Glutamatergic neuron (in vitro differentiated cells): ENCODE measurements at regions not wholly inside any gene's neighbourhood (a gene's known extent, or its start where the extent isn't known, plus 50 kb on each side); places are given as distances from the start of the nearest gene placed in this dataset.

ENCODE experiments used
- DNase-seq: peaks from one replicate; pipeline ENCODE4 v3.0.0; 2022
- H3K27ac Mint-ChIP-seq: one replicate; pipeline ENCODE4 v1.8.0; 2020; ENCODE audit warnings: mild to moderate bottlenecking, mixed read lengths, inconsistent platforms; ENCODE audit not compliant: unreplicated experiment
- H3K27me3 Mint-ChIP-seq: one replicate; pipeline ENCODE4 v1.8.0; 2020; ENCODE audit warnings: mild to moderate bottlenecking, moderate library complexity, mixed read lengths, inconsistent platforms; ENCODE audit not compliant: unreplicated experiment
- H3K36me3 Mint-ChIP-seq: one replicate; pipeline ENCODE4 v1.8.0; 2020; ENCODE audit warnings: mild to moderate bottlenecking, mixed read lengths, inconsistent platforms; ENCODE audit not compliant: unreplicated experiment
- H3K4me1 Mint-ChIP-seq: one replicate; pipeline ENCODE4 v1.8.0; 2020; ENCODE audit warnings: mild to moderate bottlenecking, low read depth, mixed read lengths, inconsistent platforms; ENCODE audit not compliant: unreplicated experiment
- H3K4me3 Mint-ChIP-seq: one replicate; pipeline ENCODE4 v1.8.0; 2020; ENCODE audit warnings: mild to moderate bottlenecking, mixed read lengths, inconsistent platforms; ENCODE audit not compliant: unreplicated experiment
- H3K9me3 Mint-ChIP-seq: one replicate; pipeline ENCODE4 v1.8.0; 2020; ENCODE audit warnings: mild to moderate bottlenecking, moderate library complexity, mixed read lengths, inconsistent platforms; ENCODE audit not compliant: unreplicated experiment
- TF ChIP-seq, protein P1 (sequence below): fragments of 200-600 bp; sonication (generic); IDR thresholded peaks from one replicate; pipeline ENCODE4 v1.5.0; 2021; ENCODE audit not compliant: partially characterized antibody, unreplicated experiment

- no peak overlapping the region for H3K27ac Mint-ChIP-seq
- H3K4me3 Mint-ChIP-seq = no peak overlapping the region
- no peak for DNase-seq
- peaks cover 7% of the 10 kb centered on the region for H3K36me3 Mint-ChIP-seq
- TF ChIP-seq, protein P1, sequence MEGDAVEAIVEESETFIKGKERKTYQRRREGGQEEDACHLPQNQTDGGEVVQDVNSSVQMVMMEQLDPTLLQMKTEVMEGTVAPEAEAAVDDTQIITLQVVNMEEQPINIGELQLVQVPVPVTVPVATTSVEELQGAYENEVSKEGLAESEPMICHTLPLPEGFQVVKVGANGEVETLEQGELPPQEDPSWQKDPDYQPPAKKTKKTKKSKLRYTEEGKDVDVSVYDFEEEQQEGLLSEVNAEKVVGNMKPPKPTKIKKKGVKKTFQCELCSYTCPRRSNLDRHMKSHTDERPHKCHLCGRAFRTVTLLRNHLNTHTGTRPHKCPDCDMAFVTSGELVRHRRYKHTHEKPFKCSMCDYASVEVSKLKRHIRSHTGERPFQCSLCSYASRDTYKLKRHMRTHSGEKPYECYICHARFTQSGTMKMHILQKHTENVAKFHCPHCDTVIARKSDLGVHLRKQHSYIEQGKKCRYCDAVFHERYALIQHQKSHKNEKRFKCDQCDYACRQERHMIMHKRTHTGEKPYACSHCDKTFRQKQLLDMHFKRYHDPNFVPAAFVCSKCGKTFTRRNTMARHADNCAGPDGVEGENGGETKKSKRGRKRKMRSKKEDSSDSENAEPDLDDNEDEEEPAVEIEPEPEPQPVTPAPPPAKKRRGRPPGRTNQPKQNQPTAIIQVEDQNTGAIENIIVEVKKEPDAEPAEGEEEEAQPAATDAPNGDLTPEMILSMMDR = no peak
- no peaks in the 10 kb centered on the region for H3K4me1 Mint-ChIP-seq
- H3K27me3 Mint-ChIP-seq = no peaks in the 10 kb centered on the region
- peaks cover 2% of the 10 kb centered on the region for H3K9me3 Mint-ChIP-seq
Observed at GRCh38 chr7:125834421-125834820, 904.8 kb upstream of the POT1 start.

DNA sequence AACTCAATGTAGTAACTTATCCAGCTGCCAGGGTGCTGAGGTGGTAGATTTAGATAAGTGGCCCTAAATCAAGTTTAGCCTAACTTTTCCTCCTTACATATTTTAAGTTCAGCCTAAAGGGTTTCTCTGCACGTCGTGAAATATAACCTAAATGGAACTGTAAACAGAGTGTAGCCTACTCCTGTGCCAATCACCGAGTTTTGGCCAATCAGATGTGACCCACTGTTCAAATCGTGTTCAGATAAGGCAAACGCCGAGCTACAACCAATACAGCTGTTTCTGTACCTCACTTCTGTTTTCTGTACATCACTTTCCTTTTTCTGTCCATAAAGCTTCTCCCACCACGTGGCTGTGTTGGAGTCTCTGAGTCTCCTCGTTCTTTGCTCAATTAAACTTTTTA is 904.2 kb upstream of the POT1 start:
- Mint-ChIP-seq H3K36me3 (peaks cover 10% of the 10 kb centered on the region), H3K9me3 (peaks cover 2% of the 10 kb centered on the region), H3K27ac (no peak overlapping the region), H3K27me3 (no peaks in the 10 kb centered on the region), H3K4me3 (no peak overlapping the region), H3K4me1 (no peaks in the 10 kb centered on the region)
- DNase-seq = no peak
- TF ChIP-seq, protein P1 = no peak

DNA sequence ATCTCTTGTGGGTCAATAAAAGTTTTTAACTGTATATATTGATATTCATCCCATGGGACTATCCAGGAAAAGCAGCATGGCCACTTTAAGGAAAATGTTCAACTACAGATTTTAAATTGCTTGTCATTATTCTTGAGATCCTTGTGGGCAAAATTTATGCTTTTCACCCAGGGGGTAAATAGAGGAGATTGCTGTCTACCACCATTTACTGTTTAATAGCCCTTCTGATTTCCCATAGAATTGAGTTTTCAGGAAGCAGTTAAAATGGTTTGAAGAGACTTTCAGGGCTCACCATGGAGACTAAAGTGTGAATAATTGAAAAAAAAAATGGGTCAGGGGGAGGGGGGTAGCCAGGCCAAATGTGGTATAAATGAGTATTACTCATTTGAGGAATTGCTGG is 901.1 kb upstream of the POT1 start:
- Mint-ChIP-seq H3K4me3 (no peak overlapping the region), H3K27me3 (no peaks in the 10 kb centered on the region), H3K4me1 (no peaks in the 10 kb centered on the region), H3K27ac (no peak overlapping the region), H3K9me3 (peaks cover 2% of the 10 kb centered on the region), H3K36me3 (peaks cover 20% of the 10 kb centered on the region)
- TF ChIP-seq, protein P1 = no peak
- no peak for DNase-seq

DNA sequence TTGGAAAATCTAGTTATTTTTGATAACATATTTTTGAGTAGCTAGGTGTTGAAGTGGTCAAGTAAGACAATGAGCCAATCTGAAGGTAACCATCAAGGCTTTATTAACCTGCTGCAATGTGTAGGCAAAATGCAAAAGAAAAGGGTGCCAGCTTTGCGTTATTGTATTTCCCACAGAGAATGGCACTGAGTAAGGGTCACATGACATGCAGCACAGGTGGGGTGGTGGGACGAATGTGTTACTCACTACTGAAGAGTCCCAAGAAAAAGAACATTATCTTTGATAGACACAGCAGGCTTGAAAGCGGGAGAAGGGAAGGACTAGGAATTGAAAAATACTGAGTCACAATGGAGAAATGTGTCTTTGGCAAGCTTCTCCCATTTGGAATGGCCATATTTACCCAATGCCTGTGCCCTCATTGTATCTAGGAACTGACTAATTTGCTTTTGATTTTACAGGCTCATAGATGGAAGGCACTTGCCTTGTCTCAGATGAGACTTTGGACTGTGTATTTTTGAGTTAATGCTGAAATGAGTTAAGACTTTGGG is 898.6 kb upstream of the POT1 start:
- Mint-ChIP-seq H3K9me3 (peaks cover 2% of the 10 kb centered on the region), H3K36me3 (peaks cover 20% of the 10 kb centered on the region), H3K4me1 (no peaks in the 10 kb centered on the region), H3K27ac (no peak overlapping the region), H3K4me3 (no peak overlapping the region), H3K27me3 (no peaks in the 10 kb centered on the region)
- TF ChIP-seq, protein P1 = no peak
- DNase-seq = no peak

- H3K36me3 Mint-ChIP-seq = peaks cover 7% of the 10 kb centered on the region
- no peaks in the 10 kb centered on the region for H3K27me3 Mint-ChIP-seq
- no peak for DNase-seq
- H3K9me3 Mint-ChIP-seq = no peaks in the 10 kb centered on the region
- TF ChIP-seq, protein P1 = no peak
- no peak overlapping the region for H3K4me3 Mint-ChIP-seq
- H3K27ac Mint-ChIP-seq = no peak overlapping the region
- H3K4me1 Mint-ChIP-seq = no peaks in the 10 kb centered on the region
Observed at GRCh38 chr7:125823538-125823937, 893.9 kb upstream of the POT1 start.
